HG02763 (cell line): ENCODE measurements at regions not wholly inside any gene's neighbourhood (a gene's known extent, or its start where the extent isn't known, plus 50 kb on each side); places are given as distances from the start of the nearest gene placed in this dataset.
"Not testable (repeated sequence)": the region's sequence is repeated elsewhere in the genome, so short reads cannot be mapped to it uniquely, and the experiment has no call there.

Source experiments
- ATAC-seq: cut with Tn5 transposase; IDR thresholded peaks from one replicate; pipeline ENCODE4 v1.9.1; 2021; ENCODE audit warnings: mild to moderate bottlenecking, moderate library complexity; ENCODE audit not compliant: unreplicated experiment

GRCh38 chr6:69489970-69490369 lies 306.8 kb downstream of the LMBRD1 start:
- no peak for ATAC-seq

GRCh38 chr6:69487688-69488087 lies 309.1 kb downstream of the LMBRD1 start:
- ATAC-seq: no peak

GRCh38 chr6:69466979-69467570 lies 329.7 kb downstream of the LMBRD1 start:
- no peak for ATAC-seq

GRCh38 chr6:69465866-69466265 lies 330.9 kb downstream of the LMBRD1 start:
- no peak for ATAC-seq

GRCh38 chr6:69456086-69456485 lies 340.7 kb downstream of the LMBRD1 start:
- no peak for ATAC-seq

- not testable (repeated sequence) for ATAC-seq
Observed at GRCh38 chr6:69454619-69455018, 342.2 kb downstream of the LMBRD1 start.

GRCh38 chr6:69450493-69450892 lies 346.3 kb downstream of the LMBRD1 start:
- not testable (repeated sequence) for ATAC-seq

- no peak for ATAC-seq
Observed at GRCh38 chr6:69449887-69450286, 346.9 kb downstream of the LMBRD1 start.
